ENCODE measurements at regions not wholly inside any gene's neighbourhood (a gene's known extent, or its start where the extent isn't known, plus 50 kb on each side); places are given as distances from the start of the nearest gene placed in this dataset.

DNA sequence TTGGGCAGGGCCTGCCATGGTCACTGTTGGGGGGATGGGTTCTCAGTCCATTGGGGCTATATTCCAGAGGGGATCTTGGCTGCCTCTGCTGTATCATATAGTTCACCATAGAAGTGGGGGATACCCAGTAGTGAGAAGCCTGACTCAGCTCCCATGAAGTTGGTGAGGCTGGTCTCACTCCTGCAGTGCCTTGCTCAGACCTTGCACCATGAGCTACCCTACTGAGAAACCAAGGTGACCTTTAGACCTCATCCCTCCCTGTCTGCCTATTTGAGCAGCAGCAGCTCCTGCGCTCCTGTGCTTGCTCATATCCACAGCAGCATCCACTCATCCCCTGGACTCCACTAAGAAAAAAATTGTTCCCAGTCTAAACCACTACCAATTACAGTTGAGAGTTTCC is 56.0 kb upstream of the HEY2 start:
- TF ChIP-seq POLR2A (IDR thresholded peaks at IDR 0.05; ENCODE audit: low read length) (no peak), GATA1 (IDR thresholded peaks at IDR 0.05; ENCODE audit: low read depth, low read length) (no peak)
